ENCODE measurements at regions not wholly inside any gene's neighbourhood (a gene's known extent, or its start where the extent isn't known, plus 50 kb on each side); places are given as distances from the start of the nearest gene placed in this dataset.

DNA sequence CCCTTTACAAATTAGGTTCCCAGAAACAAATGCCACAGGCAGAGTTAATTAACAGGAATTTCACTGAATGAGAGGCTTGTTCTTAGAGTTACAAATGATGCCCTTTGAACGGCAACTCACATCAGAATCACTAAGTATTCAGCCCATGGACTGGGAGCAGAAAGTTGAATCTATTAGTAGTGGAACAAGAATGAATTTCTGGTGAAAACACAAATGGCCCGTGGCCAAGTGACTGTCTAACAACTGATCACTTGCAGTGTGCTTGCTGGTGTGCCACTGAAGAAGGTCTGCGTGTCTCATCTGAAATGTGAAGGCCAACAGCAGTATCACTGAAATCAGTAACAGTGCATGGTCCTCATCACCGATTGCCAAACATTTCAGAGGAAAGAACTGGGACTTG is 893.4 kb upstream of the TMEM132C start:
- TF ChIP-seq ESRRA (CRISPR knock-in tag; IDR thresholded peaks at IDR 0.05; ENCODE audit: borderline replicate concordance), result no peak
- TF ChIP-seq, protein P1, sequence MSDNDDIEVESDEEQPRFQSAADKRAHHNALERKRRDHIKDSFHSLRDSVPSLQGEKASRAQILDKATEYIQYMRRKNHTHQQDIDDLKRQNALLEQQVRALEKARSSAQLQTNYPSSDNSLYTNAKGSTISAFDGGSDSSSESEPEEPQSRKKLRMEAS (CRISPR knock-in tag; IDR thresholded peaks at IDR 0.05), result no peak
- TF ChIP-seq ZNF121 (CRISPR knock-in tag; IDR thresholded peaks at IDR 0.05), result no peak
- no peak for TF ChIP-seq GTF2I (CRISPR knock-in tag; conservative IDR thresholded peaks at IDR 0.05)
- no peak for TF ChIP-seq NR1H2 (CRISPR knock-in tag; IDR thresholded peaks at IDR 0.05)
- TF ChIP-seq, protein P2, sequence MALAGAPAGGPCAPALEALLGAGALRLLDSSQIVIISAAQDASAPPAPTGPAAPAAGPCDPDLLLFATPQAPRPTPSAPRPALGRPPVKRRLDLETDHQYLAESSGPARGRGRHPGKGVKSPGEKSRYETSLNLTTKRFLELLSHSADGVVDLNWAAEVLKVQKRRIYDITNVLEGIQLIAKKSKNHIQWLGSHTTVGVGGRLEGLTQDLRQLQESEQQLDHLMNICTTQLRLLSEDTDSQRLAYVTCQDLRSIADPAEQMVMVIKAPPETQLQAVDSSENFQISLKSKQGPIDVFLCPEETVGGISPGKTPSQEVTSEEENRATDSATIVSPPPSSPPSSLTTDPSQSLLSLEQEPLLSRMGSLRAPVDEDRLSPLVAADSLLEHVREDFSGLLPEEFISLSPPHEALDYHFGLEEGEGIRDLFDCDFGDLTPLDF (CRISPR knock-in tag; IDR thresholded peaks at IDR 0.05), result no peak
- no peak for TF ChIP-seq NR2C2 (CRISPR knock-in tag; IDR thresholded peaks at IDR 0.05)
- TF ChIP-seq NFATC4 (CRISPR knock-in tag; IDR thresholded peaks at IDR 0.05), result no peak
- no peak for TF ChIP-seq ZNF138 (CRISPR knock-in tag; conservative IDR thresholded peaks at IDR 0.05)
- TF ChIP-seq TEAD4 (CRISPR knock-in tag; IDR thresholded peaks at IDR 0.05), result no peak
- TF ChIP-seq IRF2 (CRISPR knock-in tag; IDR thresholded peaks at IDR 0.05; ENCODE audit: borderline replicate concordance, low read depth), result no peak
- no peak for TF ChIP-seq ZBTB21 (CRISPR knock-in tag; IDR thresholded peaks at IDR 0.05; ENCODE audit: borderline replicate concordance)
- Mint-ChIP-seq H3K4me1 (no peaks in the 10 kb centered on the region), H3K9me3 (peaks cover 75% of the 10 kb centered on the region), H3K36me3 (peaks cover 41% of the 10 kb centered on the region), H3K27me3 (ENCODE audit: low read depth) (peaks cover 4% of the 10 kb centered on the region), H3K4me3 (no peak overlapping the region), H3K27ac (no peak overlapping the region)
- ChIA-PET POLR2A (no interaction called here), CTCF (no interaction called here)
- DNase-seq (ENCODE audit: low spot score) (no peak), ATAC-seq (no peak)

DNA sequence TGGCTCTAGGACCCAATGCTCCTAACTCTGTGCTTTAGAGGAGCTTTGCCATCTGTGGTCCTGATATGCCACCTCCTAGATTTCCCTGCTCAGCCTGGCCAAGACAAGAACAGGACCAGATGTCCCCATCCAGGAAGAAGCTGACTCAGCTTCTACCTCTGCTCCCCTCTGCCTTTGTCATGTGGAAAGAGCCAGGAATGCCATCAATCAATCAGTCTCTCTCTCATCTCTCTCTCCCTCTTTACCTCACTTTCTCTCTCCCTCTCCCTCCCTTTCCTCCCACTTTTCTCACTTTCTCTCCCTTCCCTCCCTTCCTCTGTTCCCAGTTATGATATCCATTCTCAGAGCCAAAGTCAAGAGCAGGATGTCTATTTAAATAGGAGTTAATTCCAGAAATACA is 892.5 kb upstream of the TMEM132C start:
- H3K9me3 Mint-ChIP-seq, result peaks cover 74% of the 10 kb centered on the region
- ChIA-PET CTCF (no interaction called here), POLR2A (no interaction called here)
- DNase-seq (ENCODE audit: low spot score) (no peak), ATAC-seq (no peak)
- no peak overlapping the region for H3K4me3 Mint-ChIP-seq
- no peak overlapping the region for H3K27ac Mint-ChIP-seq
- peaks cover 4% of the 10 kb centered on the region for H3K27me3 Mint-ChIP-seq (ENCODE audit: low read depth)
- H3K4me1 Mint-ChIP-seq, result no peaks in the 10 kb centered on the region
- TF ChIP-seq PRRX2 (CRISPR knock-in tag; IDR thresholded peaks at IDR 0.05) (no peak), CBFB (CRISPR knock-in tag; IDR thresholded peaks at IDR 0.05; ENCODE audit: low read depth) (no peak), RELA (CRISPR knock-in tag; IDR thresholded peaks at IDR 0.05; ENCODE audit: borderline replicate concordance) (no peak), HMGA2 (CRISPR knock-in tag; IDR thresholded peaks at IDR 0.05) (no peak), GTF2I (CRISPR knock-in tag; conservative IDR thresholded peaks at IDR 0.05) (no peak), ZNF317 (CRISPR knock-in tag; IDR thresholded peaks at IDR 0.05; ENCODE audit: borderline replicate concordance, low read depth) (no peak), TEAD4 (CRISPR knock-in tag; IDR thresholded peaks at IDR 0.05) (no peak), ZNF671 (CRISPR knock-in tag; IDR thresholded peaks at IDR 0.05) (no peak), FOXJ3 (CRISPR knock-in tag; IDR thresholded peaks at IDR 0.05; ENCODE audit: borderline replicate concordance) (no peak), RORB (CRISPR knock-in tag; IDR thresholded peaks at IDR 0.05) (no peak), JAZF1 (CRISPR knock-in tag; IDR thresholded peaks at IDR 0.05) (no peak), KAT7 (CRISPR knock-in tag; IDR thresholded peaks at IDR 0.05; ENCODE audit: borderline replicate concordance) (no peak)
- TF ChIP-seq, protein P2 (CRISPR knock-in tag; IDR thresholded peaks at IDR 0.05), result no peak
- TF ChIP-seq, protein P3, sequence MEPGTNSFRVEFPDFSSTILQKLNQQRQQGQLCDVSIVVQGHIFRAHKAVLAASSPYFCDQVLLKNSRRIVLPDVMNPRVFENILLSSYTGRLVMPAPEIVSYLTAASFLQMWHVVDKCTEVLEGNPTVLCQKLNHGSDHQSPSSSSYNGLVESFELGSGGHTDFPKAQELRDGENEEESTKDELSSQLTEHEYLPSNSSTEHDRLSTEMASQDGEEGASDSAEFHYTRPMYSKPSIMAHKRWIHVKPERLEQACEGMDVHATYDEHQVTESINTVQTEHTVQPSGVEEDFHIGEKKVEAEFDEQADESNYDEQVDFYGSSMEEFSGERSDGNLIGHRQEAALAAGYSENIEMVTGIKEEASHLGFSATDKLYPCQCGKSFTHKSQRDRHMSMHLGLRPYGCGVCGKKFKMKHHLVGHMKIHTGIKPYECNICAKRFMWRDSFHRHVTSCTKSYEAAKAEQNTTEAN (CRISPR knock-in tag; IDR thresholded peaks at IDR 0.05), result no peak
- H3K36me3 Mint-ChIP-seq, result peaks cover 41% of the 10 kb centered on the region
